K562 (cell line): ENCODE measurements at regions not wholly inside any gene's neighbourhood (a gene's known extent, or its start where the extent isn't known, plus 50 kb on each side); places are given as distances from the start of the nearest gene placed in this dataset.

Source experiments
- GMEB1 ChIP-seq: fragments of 250-450 bp; sonication (Bioruptor Pico); IDR thresholded peaks from 2 replicates; pipeline ENCODE4 v1.4.0; 2020; ENCODE audit warnings: mild to moderate bottlenecking
- JUND ChIP-seq, 2 experiments: IDR thresholded peaks; 2 replicates in 1 of 2; 3 replicates in 1 of 2; pipeline ENCODE4 v1.6.1; 2011; ENCODE audit warnings: borderline replicate concordance in 2 of 2, low read depth in 2 of 2, low read length in 2 of 2, improper control_type of control experiment in 1 of 2, missing biosample characterization in 1 of 2, missing genetic modification characterization in 1 of 2, missing genetic modification reagents in 1 of 2
- MYC ChIP-seq, 2 experiments: fragments of 250-450 bp in 1 of 2; sonication (Bioruptor Pico) in 1 of 2; IDR thresholded peaks; 2 replicates each; pipeline versions ENCODE4 v1.5.1 to v1.6.1; 2012 to 2021; ENCODE audit warnings: low read depth in 2 of 2, borderline replicate concordance in 1 of 2, improper control_type of control experiment in 1 of 2, low read length in 1 of 2, mild to moderate bottlenecking in 1 of 2, moderate library complexity in 1 of 2
- POLR2AphosphoS5 ChIP-seq: IDR thresholded peaks from 2 replicates; pipeline ENCODE4 v1.6.1; 2011; ENCODE audit warnings: mild to moderate bottlenecking, low read depth, low read length, moderate library complexity; ENCODE audit not compliant: control insufficient read depth, insufficient read depth

GRCh38 chr6:156423829-156424228 is 353.3 kb upstream of the ARID1B start:
- TF ChIP-seq POLR2AphosphoS5 = no peak
- TF ChIP-seq GMEB1 (CRISPR knock-in tag) = no peak
- no peak for TF ChIP-seq JUND (IDR thresholded peaks at IDR 0.05; ENCODE audit: borderline replicate concordance, low read depth, low read length)
- TF ChIP-seq JUND (tag; IDR thresholded peaks at IDR 0.05; ENCODE audit: borderline replicate concordance, low read depth, low read length) = no peak
- no peak for TF ChIP-seq MYC (IDR thresholded peaks at IDR 0.05; ENCODE audit: low read depth, low read length)
- no peak for TF ChIP-seq MYC (CRISPR knock-in tag; IDR thresholded peaks at IDR 0.05; ENCODE audit: borderline replicate concordance, low read depth)
